CD4-positive, alpha-beta T cell treated with Interleukin-21 for 1 hour (primary cell): ENCODE measurements at regions not wholly inside any gene's neighbourhood (a gene's known extent, or its start where the extent isn't known, plus 50 kb on each side); places are given as distances from the start of the nearest gene placed in this dataset.
"Not testable (repeated sequence)": the region's sequence is repeated elsewhere in the genome, so short reads cannot be mapped to it uniquely, and the experiment has no call there.

Experiments used
- DNase-seq: peaks from one replicate; pipeline ENCODE4 v3.0.0-alpha.2; 2020

- DNase-seq = no peak
These were observed 185.2 kb downstream of the SHOX2 start for GRCh38 chr3:157920822-157921700.

GRCh38 chr3:157919319-157919887 lies 186.8 kb downstream of the SHOX2 start:
- DNase-seq = no peak

GRCh38 chr3:157918402-157918801 lies 187.8 kb downstream of the SHOX2 start:
- no peak for DNase-seq

GRCh38 chr3:157916672-157917071 lies 189.5 kb downstream of the SHOX2 start:
- DNase-seq = no peak

- no peak for DNase-seq
These were observed 191.3 kb downstream of the SHOX2 start for GRCh38 chr3:157914882-157915281.

GRCh38 chr3:157913741-157914150 lies 192.5 kb downstream of the SHOX2 start:
- DNase-seq = no peak

GRCh38 chr3:157912514-157913451 lies 193.4 kb downstream of the SHOX2 start:
- DNase-seq = no peak

GRCh38 chr3:157906627-157907026 lies 199.6 kb downstream of the SHOX2 start:
- DNase-seq = no peak

- DNase-seq = no peak
These were observed 200.3 kb downstream of the SHOX2 start for GRCh38 chr3:157905885-157906284.

GRCh38 chr3:157902680-157903079 lies 203.5 kb downstream of the SHOX2 start:
- DNase-seq = not testable (repeated sequence)

- no peak for DNase-seq
These were observed 218.2 kb downstream of the SHOX2 start for GRCh38 chr3:157888040-157888439.

- no peak for DNase-seq
These were observed 229.7 kb downstream of the SHOX2 start for GRCh38 chr3:157876556-157876955.

GRCh38 chr3:157872902-157873301 lies 233.3 kb downstream of the SHOX2 start:
- no peak for DNase-seq

GRCh38 chr3:157871838-157872460 lies 234.3 kb downstream of the SHOX2 start:
- DNase-seq = no peak

- no peak for DNase-seq
These were observed 235.0 kb downstream of the SHOX2 start for GRCh38 chr3:157871248-157871647.

GRCh38 chr3:157868946-157869345 lies 237.3 kb downstream of the SHOX2 start:
- no peak for DNase-seq

- DNase-seq = no peak
These were observed 238.0 kb downstream of the SHOX2 start for GRCh38 chr3:157868196-157868595.

- peak; percentile 26 for DNase-seq
These were observed 240.7 kb downstream of the SHOX2 start for GRCh38 chr3:157865352-157866000.

GRCh38 chr3:157861076-157861765 lies 245.0 kb downstream of the SHOX2 start:
- DNase-seq = no peak

- no peak for DNase-seq
These were observed 246.7 kb downstream of the SHOX2 start for GRCh38 chr3:157859541-157859940.

GRCh38 chr3:157858821-157859220 lies 247.4 kb downstream of the SHOX2 start:
- DNase-seq = no peak

- DNase-seq = no peak
These were observed 248.8 kb downstream of the SHOX2 start for GRCh38 chr3:157857440-157857839.
